Spleen (tissue), 7 donors: ENCODE measurements at regions not wholly inside any gene's neighbourhood (a gene's known extent, or its start where the extent isn't known, plus 50 kb on each side); places are given as distances from the start of the nearest gene placed in this dataset.

Experiments used
- POLR2AphosphoS5 ChIP-seq, 3 donors: sonication (generic); formaldehyde crosslinking; IDR thresholded peaks; one replicate each; pipeline ENCODE4 v1.5.1; 2017; ENCODE audit warnings: antibody characterized with exemption in 3 of 3
- TF ChIP-seq, protein P1 (sequence below), 11 experiments: fragments of 200-600 bp in 7 of 11; fragments of 450-650 bp in 4 of 11; sonication (generic) in 4 of 11; IDR thresholded peaks in 8 of 11; conservative IDR thresholded peaks in 3 of 11; 1 replicate in 7 of 11; 2 replicates in 4 of 11; pipeline versions ENCODE4 v1.4.0 to v1.8.0; 2016 to 2021; ENCODE audit warnings: antibody characterized with exemption in 11 of 11, inconsistent platforms in 4 of 11, mild to moderate bottlenecking in 1 of 11
- donor health status: DM: no; HTN: no; CAD: no; lungs with moderate emphysema.
- donor health status: DM: no; HTN: no; CAD: no.
- donor health status: DM: no; HTN: no; CAD: no.

- no peak for TF ChIP-seq POLR2AphosphoS5 (IDR thresholded peaks at IDR 0.05)
- TF ChIP-seq, protein P1, sequence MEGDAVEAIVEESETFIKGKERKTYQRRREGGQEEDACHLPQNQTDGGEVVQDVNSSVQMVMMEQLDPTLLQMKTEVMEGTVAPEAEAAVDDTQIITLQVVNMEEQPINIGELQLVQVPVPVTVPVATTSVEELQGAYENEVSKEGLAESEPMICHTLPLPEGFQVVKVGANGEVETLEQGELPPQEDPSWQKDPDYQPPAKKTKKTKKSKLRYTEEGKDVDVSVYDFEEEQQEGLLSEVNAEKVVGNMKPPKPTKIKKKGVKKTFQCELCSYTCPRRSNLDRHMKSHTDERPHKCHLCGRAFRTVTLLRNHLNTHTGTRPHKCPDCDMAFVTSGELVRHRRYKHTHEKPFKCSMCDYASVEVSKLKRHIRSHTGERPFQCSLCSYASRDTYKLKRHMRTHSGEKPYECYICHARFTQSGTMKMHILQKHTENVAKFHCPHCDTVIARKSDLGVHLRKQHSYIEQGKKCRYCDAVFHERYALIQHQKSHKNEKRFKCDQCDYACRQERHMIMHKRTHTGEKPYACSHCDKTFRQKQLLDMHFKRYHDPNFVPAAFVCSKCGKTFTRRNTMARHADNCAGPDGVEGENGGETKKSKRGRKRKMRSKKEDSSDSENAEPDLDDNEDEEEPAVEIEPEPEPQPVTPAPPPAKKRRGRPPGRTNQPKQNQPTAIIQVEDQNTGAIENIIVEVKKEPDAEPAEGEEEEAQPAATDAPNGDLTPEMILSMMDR (IDR thresholded peaks at IDR 0.05 in 8 of 11, conservative IDR thresholded peaks at IDR 0.05 in 3 of 11): no peak
Measured at GRCh38 chr2:182647499-182647787, 68.6 kb upstream of the DNAJC10 start.
